ENCODE measurements at regions not wholly inside any gene's neighbourhood (a gene's known extent, or its start where the extent isn't known, plus 50 kb on each side); places are given as distances from the start of the nearest gene placed in this dataset. TPM values are rescaled to one million over a fixed set of nuclear protein-coding genes. Genes with fewer than 3 reads are reported as not detected.
A peak's percentile ranks its signal among the peaks of the same experiment; 100 is the strongest.

DNA sequence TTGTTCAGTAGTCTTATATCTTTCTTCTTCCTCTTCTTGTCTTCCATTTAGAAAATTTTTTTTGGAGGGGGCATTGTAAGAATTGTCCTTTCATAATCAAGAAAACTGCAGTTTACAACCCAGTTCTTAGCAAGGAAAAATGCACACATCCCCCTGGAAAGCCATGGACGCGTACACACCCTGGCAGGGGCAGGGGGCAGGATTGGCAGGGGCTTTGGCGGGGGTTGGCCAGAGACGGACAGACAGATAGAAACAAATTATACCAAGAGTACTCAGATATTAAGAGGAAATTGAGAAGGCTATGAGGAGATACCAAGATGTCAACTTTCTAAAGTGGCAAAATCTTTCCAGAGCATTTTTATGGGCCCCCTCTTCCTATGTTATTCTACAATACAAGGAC, 322.5 kb upstream of the CPXCR1 start:
- H3K4me3 ChIP-seq (ENCODE audit: low read depth, low read length): no peak overlapping the region
- TF ChIP-seq CTCF (IDR thresholded peaks at IDR 0.05; ENCODE audit: insufficient read depth, low read length): no peak
- no peak for DNase-seq (ENCODE audit: low read depth)

- DNase-seq (ENCODE audit: low read depth): peak; percentile 1
- TF ChIP-seq CTCF (IDR thresholded peaks at IDR 0.05; ENCODE audit: insufficient read depth, low read length): peak; percentile 16
- no peak overlapping the region for H3K4me3 ChIP-seq (ENCODE audit: low read depth, low read length)
Observed at GRCh38 chrX:88425739-88426138, 321.3 kb upstream of the CPXCR1 start.

- no peak for DNase-seq (ENCODE audit: low read depth)
- no peak overlapping the region for H3K4me3 ChIP-seq (ENCODE audit: low read depth, low read length)
- no peak for TF ChIP-seq CTCF (IDR thresholded peaks at IDR 0.05; ENCODE audit: insufficient read depth, low read length)
Observed at GRCh38 chrX:88437563-88437962, 309.5 kb upstream of the CPXCR1 start.

DNA sequence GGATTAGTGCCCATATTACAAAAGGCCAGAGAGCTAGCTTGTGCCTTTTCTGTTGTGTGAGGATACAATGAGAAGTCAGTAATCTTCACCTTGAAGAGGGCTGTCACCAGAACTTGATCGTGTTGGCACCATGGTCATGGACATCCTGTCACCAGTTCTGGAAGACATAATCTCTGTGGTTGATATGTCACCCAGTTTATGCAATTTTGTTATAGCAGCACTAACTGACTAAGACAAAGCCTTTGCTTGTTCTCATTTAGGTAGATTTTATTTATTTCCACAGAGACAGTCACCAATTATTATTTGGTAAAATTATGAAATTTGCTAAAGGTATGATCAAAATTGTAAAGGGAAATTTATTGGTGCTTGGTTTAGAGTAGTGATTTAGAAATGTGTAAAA, 308.8 kb upstream of the CPXCR1 start:
- no peak for TF ChIP-seq CTCF (IDR thresholded peaks at IDR 0.05; ENCODE audit: insufficient read depth, low read length)
- no peak overlapping the region for H3K4me3 ChIP-seq (ENCODE audit: low read depth, low read length)
- no peak for DNase-seq (ENCODE audit: low read depth)

DNA sequence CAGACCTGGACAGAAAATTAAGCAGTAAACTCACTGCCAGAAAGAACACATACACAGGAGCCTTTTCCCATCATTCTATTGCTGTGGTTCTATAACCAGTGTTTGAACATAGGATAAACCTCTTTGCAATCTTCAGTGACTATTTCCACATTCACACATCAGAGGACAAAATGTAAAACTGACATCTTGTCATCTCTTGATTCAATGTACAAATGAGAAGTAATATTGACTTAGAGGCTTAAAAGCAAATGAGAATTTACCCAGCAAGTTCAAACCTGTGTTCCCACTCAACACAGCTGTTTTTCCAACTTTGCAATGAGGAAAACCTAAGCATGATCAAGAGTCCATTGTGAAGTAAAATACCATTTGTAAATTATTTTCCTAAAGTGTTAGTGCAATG, 307.1 kb upstream of the CPXCR1 start:
- no peak for DNase-seq (ENCODE audit: low read depth)
- TF ChIP-seq CTCF (IDR thresholded peaks at IDR 0.05; ENCODE audit: insufficient read depth, low read length): no peak
- no peak overlapping the region for H3K4me3 ChIP-seq (ENCODE audit: low read depth, low read length)

Small RNA genes lying in the stretch of these regions (small RNA-seq; reads per million reads assigned to genes)
- gene AL929325.1 (not detected), gene RF01225 (not detected)

Measured in fibroblast of the aortic adventitia (primary cell).